HFF-Myc (cell line): ENCODE measurements at regions not wholly inside any gene's neighbourhood (a gene's known extent, or its start where the extent isn't known, plus 50 kb on each side); places are given as distances from the start of the nearest gene placed in this dataset.
A peak's percentile ranks its signal among the peaks of the same experiment; 100 is the strongest.

ENCODE experiments used
- DNase-seq: peaks from one replicate; pipeline ENCODE4 v3.0.0-alpha.2; 2011; ENCODE audit warnings: low read depth; ENCODE audit errors: extremely low read depth
- H3K4me3 ChIP-seq: replicated peaks from 2 replicates; pipeline ENCODE4 v1.5.1; 2011; ENCODE audit warnings: low read depth, mild to moderate bottlenecking, control low read depth, low read length
- CTCF ChIP-seq: IDR thresholded peaks from 2 replicates; pipeline ENCODE4 v1.5.1; 2012; ENCODE audit warnings: mild to moderate bottlenecking, low read depth, low read length, control low read depth; ENCODE audit errors: missing control alignments

GRCh38 chr10:125389648-125390047 lies 229.3 kb upstream of the CTBP2 start:
- no peak for DNase-seq
- TF ChIP-seq CTCF: no peak
- no peak overlapping the region for H3K4me3 ChIP-seq

GRCh38 chr10:125379592-125379991 lies 219.2 kb upstream of the CTBP2 start:
- H3K4me3 ChIP-seq: no peak overlapping the region
- no peak for TF ChIP-seq CTCF

GRCh38 chr10:125377368-125377767 lies 217.0 kb upstream of the CTBP2 start:
- no peak for DNase-seq

More at GRCh38 chr10:125379592-125379991, 219.2 kb upstream of the CTBP2 start:
- DNase-seq: no peak

GRCh38 chr10:125375210-125375609 lies 214.8 kb upstream of the CTBP2 start:
- H3K4me3 ChIP-seq: no peak overlapping the region
- peak; percentile 5 for TF ChIP-seq CTCF
- no peak for DNase-seq

More at GRCh38 chr10:125377368-125377767, 217.0 kb upstream of the CTBP2 start:
- no peak overlapping the region for H3K4me3 ChIP-seq
- TF ChIP-seq CTCF: no peak

GRCh38 chr10:125373546-125373945 lies 213.2 kb upstream of the CTBP2 start:
- no peak overlapping the region for H3K4me3 ChIP-seq
- no peak for TF ChIP-seq CTCF
- DNase-seq: no peak

GRCh38 chr10:125370578-125370977 lies 210.2 kb upstream of the CTBP2 start:
- DNase-seq: no peak
- TF ChIP-seq CTCF: no peak
- no peak overlapping the region for H3K4me3 ChIP-seq

GRCh38 chr10:125369382-125370326 lies 209.3 kb upstream of the CTBP2 start:
- H3K4me3 ChIP-seq: no peak overlapping the region
- TF ChIP-seq CTCF: no peak
- no peak for DNase-seq
